Activated gamma-delta T cell treated with Interleukin-2 at 50 U/mL for 16 hours (primary cell): ENCODE measurements at regions not wholly inside any gene's neighbourhood (a gene's known extent, or its start where the extent isn't known, plus 50 kb on each side); places are given as distances from the start of the nearest gene placed in this dataset.
"Not testable (repeated sequence)": the region's sequence is repeated elsewhere in the genome, so short reads cannot be mapped to it uniquely, and the experiment has no call there.

ENCODE experiments used
- DNase-seq: peaks from one replicate; pipeline ENCODE4 v3.0.0-alpha.2; 2020

GRCh38 chr21:32886339-32886738, 114.8 kb upstream of the PAXBP1 start:
- DNase-seq, result peak; percentile 9

GRCh38 chr21:32887026-32887425, 115.5 kb upstream of the PAXBP1 start:
- DNase-seq, result no peak

DNA sequence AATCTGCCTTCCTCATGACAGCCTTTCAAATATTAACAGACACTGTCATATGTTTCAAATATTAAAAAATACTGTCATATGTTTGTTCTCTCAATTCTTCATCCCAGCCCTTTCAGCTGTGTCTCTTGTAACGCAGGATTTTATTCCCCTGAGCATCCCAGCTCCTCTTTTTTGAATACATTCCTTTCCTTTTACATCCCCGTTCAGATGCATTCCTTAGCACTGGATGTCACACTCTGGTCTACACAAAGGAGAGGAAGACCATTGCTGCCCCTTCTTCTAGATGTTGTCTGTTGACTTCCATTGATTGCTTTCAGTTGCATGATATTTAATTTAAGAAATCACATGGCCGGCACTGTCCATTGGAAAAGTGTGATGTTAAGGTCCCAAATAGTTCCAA, 117.4 kb upstream of the PAXBP1 start:
- DNase-seq, result no peak

GRCh38 chr21:32889596-32889995, 118.0 kb upstream of the PAXBP1 start:
- DNase-seq, result no peak

GRCh38 chr21:32894321-32894720, 122.8 kb upstream of the PAXBP1 start:
- no peak for DNase-seq

DNA sequence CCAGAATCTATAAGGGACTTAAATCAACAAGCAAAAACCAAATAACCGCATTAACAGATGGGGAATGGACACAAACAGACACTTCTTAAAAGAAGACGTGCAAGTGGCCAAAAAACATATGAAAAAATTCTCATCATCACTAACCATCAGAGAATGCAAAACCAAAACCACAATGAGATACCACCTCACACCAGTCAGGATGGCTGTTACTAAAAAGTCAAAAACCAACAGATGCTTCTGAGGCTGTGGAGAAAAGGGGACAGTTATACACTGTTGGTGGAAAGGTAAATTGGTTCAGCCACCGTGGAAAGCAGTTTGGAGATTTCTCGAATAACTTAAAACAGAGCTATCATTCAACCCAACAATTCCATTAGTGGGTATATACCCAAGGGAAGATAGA, 124.9 kb upstream of the OLIG2 start:
- no peak for DNase-seq

DNA sequence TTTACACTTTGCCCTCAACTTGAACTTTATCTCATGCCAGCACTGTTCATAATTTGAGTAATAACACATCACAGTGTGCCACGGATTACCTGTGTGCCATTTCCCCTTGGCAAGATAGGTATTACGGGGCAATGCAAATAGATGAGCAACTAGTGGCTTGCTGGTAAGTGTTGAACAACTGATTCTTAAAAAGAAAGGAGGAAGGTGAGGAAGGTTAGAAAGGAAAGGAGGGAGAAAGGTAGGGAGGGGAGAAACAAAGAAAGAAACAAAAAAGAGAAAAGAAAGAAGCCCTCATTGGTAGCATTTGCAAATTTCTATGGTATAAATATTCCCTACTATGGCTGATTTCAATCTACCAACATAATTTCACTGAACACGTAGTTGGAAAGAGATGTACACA, 118.2 kb upstream of the OLIG2 start:
- DNase-seq, result no peak

DNA sequence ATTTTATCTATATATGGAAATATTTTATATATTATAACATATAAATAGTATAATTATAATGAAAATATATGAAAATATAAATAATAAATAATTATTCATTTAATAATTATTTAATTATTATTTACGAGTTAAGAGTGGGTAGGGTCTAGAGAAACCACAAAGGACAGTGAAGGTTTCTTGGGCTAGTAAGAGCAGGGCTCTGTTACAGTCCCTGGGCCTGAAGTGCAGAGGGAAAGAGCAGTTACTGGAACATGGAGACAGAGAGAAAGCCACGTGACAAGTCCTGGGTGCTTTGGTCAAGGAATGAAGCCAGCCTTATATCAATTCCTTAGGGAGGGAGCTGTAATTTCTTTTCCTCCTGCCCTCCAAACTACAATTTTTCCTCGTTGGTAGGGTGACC, 117.2 kb upstream of the OLIG2 start:
- DNase-seq, result no peak

DNA sequence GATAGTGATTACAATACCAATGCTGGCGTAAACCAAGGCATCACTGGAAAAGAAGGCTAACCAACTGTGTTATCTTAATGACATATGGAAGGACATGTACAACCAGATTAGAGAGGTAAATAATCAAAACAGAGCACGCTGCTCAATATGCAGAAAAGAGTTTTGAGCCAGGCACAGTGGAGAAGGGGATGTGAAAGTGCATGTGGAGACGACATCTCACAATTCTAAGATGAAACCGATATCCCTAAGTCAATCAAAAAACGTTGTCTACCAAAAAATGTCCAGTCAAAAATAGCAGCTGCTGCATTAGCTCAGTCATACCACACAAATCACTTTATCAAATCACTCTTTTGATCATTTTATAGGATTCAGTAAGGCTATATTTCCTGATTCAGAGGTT, 116.3 kb upstream of the OLIG2 start:
- no peak for DNase-seq

DNA sequence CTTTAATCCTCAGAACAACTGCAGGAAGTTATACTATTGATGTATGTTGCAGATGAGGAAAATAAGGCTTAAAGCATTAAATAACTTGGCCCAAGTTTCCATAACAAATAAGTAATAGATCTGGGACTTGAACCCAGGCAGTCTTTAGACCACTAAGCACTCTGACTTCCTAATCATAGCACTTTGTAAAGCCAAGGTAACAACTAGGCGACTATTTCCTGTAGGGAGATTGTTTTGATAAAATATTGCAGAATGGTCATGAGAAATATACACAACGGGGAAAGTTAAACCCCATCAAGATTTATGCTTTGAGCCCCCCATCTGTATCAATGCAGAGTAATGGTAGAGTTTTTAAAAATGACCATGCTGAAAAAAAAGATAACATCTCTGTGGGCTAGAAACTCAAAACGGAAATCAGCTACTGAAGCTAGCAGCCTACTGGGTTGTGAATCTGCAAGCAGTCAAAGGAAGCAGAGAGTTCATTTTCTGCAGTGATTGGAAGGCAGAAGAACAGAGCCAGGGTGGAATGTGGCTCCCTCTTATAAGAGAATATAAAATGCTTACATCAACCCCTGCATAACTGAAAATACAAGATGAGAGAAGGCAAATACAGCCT, 111.2 kb upstream of the OLIG2 start:
- no peak for DNase-seq

GRCh38 chr21:32915099-32915498, 110.6 kb upstream of the OLIG2 start:
- no peak for DNase-seq

- DNase-seq, result no peak
Observed at GRCh38 chr21:32916088-32916487, 109.6 kb upstream of the OLIG2 start.

DNA sequence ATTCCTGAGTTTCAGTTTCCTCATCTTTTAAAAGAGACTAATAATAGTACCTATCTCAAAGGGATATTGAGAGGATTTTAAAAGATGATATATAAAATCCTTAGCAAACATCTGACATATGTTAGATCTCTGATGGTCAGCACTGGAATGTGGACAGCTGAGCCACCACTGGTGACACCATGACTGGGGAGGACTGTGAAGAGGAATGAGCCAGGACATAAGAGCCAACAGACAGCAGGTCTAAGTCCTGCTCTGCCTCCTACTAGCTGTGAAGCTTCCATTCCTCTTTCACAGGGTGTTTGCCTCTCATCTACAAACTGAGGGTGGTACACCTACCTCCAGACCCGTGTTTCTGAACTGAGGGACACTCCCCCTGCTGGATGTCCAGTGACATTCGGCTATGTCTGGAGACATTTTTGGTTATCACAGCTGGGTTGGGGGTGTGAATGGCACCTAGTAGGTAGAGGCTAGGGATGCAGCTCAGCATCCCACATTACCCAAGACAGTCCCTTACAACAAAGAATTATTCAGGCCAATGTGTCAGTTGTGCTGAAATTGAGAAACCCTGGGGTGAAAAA, 109.1 kb upstream of the OLIG2 start:
- DNase-seq, result no peak

DNA sequence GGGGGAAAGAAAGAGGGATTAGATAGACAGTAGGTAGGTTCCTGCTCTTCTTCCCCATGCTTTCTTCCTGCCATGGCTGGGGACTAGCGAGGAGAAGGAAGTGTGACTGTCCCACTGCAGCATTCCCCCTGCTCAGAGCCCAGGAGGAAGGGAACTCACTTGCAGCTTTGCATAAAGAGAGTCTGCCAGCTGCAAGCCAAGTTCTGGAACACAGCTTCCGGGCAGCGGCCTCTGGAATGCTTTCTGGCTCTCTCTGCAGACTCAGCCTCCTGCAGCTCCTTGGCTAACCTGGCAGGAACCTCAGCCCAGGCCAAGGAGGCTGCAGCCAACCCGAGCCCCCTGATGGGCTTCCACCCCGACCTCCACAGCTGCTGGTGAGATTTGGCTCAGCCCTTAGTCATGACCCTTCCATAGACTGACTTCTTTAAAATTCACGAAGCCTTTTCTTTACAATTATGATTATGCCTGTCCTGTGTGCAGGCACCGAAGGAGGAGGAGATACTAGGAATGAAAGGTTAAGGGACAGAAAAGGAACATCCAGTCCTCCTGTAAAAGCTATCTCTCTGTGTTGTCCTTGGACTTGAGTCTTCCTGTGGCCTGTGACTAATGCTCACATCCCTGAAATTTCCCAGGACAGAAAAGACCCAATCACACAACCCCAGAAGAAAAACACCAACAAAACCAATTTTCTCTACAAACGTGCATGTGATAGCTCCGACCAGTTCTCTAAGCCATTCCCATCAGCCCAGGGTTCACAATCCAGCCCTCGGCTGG, 108.2 kb upstream of the OLIG2 start:
- DNase-seq, result no peak

DNA sequence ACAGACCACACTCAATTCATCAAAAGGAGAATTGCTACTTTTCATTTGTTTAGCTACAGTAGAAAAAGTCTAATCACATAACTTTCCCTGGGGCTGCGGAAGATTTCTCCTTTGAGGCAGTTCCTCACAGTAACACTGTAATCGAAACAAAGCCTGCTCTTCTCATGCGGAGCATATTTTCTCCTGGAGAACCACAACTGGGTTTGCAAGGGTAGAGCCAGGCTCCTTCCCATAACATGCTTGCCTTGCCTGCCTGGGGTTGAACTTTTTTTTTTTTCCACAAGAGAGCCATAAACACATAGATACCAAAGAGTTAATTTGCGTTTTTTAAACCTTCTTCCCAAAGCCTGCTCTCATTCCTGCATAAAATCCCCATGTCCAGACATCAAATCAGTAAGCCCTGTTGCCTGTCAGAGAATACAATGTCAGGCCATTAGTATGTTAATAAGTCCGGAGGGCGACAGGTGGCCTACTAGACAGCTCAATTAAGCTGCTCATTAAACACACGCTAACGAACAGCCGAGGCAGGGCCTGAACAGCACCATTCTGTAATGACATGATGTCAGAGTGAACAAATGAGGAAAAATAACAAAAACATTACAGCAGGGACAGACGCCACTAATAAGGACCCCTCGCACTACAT, 107.1 kb upstream of the OLIG2 start:
- DNase-seq, result no peak

DNA sequence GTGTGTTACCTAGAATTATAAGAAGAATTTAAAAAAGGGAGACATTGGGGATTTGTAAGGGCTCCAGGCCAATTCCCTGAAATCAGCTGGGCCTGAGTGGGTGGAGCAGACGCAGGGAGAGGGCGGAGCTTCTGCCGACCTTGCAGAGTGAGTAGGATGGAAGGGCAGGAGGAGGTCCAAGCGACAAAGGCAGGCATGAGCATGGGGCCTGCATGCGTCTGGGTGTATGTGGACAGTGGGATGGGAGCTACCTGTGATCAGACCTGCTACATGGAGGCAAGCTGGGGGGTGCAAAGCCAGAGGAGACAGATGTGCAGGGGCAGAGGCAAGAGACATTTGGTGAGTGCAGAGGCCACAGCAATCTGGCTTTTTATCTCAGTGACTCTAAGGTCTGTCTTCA, 105.3 kb upstream of the OLIG2 start:
- no peak for DNase-seq

GRCh38 chr21:32921632-32922230, 104.0 kb upstream of the OLIG2 start:
- peak; percentile 29 for DNase-seq

DNA sequence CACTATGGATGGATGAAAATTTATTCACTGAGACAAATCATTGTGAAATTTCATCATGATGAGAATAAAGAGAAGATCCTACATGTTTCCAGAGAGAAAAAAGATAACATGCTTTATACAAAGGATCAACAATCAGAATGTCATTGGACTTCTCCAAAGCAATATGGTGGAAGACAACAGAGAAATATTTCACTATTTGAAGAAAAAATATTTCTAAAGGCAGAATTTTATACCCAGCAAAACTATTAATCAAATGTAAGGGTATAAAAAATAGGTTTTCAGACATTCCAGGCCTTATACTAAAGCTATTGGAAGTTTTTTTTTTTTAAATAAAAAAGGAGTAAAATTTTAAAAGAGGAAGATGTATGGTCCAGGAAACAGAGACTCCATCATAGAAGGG, 100.6 kb upstream of the OLIG2 start:
- DNase-seq, result no peak

DNA sequence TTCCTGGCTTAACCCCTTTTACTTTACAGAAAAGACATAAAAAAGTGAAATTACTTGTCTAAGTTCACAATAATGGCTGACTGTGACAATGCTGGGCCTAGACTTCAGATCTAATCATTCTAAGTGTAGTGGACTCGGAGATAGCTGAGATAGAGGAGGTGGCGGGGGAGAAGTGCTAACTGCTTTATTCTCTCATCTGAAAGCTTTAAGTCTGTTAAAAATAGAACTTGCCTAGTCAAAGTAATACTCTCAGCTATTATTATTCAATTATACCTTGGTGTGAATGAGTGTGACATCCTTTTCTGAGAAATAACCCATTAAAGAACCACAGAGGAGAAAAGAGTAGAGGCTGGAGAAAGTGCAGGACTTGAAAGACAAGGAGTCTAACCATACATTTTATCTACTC, 96.1 kb upstream of the OLIG2 start:
- no peak for DNase-seq

- no peak for DNase-seq
Observed at GRCh38 chr21:32930673-32931072, 95.1 kb upstream of the OLIG2 start.

DNA sequence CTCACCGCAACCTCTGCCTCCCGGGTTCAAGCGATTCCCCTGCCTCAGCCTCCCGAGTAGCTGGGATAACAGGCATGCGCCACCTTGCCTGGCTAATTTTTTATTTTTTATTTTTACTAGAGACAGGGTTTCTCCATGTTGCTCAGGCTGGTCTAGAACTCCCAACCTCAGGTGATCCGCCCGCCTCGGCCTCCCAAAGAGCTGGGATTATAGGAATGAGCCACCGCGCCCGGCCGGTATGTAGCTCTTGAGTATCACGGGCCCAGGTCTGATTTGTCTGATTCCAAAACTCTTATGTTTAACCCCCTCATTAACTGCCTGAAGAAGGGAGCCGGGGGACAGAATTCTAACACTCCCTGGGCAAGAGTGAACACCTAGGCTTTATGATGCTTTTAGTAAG, 91.7 kb upstream of the OLIG2 start:
- DNase-seq, result not testable (repeated sequence)

GRCh38 chr21:32934829-32935228, 90.9 kb upstream of the OLIG2 start:
- no peak for DNase-seq
